ENCODE measurements at regions not wholly inside any gene's neighbourhood (a gene's known extent, or its start where the extent isn't known, plus 50 kb on each side); places are given as distances from the start of the nearest gene placed in this dataset.

DNA sequence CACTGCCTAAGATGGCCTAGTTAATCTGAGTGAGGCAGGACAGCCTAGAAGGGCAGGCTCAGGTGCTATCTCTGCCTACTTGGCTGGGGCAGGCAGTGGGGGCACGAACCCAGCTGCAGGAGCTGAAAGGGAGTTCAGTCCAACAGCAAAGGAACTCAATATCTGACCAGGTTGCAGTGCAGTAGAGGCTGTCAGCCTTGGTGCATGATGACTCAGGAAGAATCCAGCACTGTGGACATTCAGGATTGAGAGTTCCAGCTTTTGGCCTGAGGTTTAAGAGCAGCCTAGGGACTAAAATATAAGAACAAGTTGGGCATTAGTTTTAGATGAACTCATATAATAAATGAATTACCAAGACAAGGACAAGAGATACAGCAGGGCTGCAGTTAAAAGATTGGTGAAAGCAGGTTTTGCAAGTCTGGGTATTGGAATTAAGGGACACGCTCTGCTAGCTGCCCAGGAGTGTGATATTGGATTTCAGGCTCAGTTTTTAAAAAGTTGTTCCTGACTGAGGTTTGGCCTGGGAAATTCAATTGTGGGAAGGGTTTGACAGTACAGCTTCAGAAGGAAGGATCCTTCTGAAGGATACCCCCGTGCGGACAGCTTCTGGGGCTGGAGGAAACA is 64.7 kb upstream of the ATG10 start:
- H3K27me3 ChIP-seq (ENCODE audit: control insufficient read depth in 4 of 4, insufficient read depth in 4 of 4, low read length in 3 of 4), result no peaks in the 10 kb centered on the region
- DNase-seq (ENCODE audit: low spot score), result no peak
- H3K4me1 ChIP-seq (ENCODE audit: control insufficient read depth in 4 of 4, insufficient read depth in 4 of 4, low read length in 3 of 4), result no peaks in the 10 kb centered on the region
- no peaks in the 10 kb centered on the region for H3K36me3 ChIP-seq (ENCODE audit: control insufficient read depth in 4 of 4, insufficient read depth in 3 of 4, low read depth in 1 of 4, low read length in 3 of 4)
- H3K4me3 ChIP-seq (ENCODE audit: low read depth in 1 of 3, low read length in 3 of 3), result no peak overlapping the region
- no peak overlapping the region for H3K27ac ChIP-seq (ENCODE audit: low read depth in 1 of 2, low read length in 2 of 2)
- TF ChIP-seq HNF4A (conservative IDR thresholded peaks at IDR 0.05) (no peak), FOXA1 (IDR thresholded peaks at IDR 0.05) (no peak), SP1 (IDR thresholded peaks at IDR 0.05) (no peak), RXRA (IDR thresholded peaks at IDR 0.05) (no peak), HNF4G (IDR thresholded peaks at IDR 0.05) (no peak), FOXA2 (IDR thresholded peaks at IDR 0.05) (no peak), NR2F2 (IDR thresholded peaks at IDR 0.05) (no peak), GABPA (IDR thresholded peaks at IDR 0.05 in 1 of 2, conservative IDR thresholded peaks at IDR 0.05 in 1 of 2) (no peak)
- TF ChIP-seq, protein P1, sequence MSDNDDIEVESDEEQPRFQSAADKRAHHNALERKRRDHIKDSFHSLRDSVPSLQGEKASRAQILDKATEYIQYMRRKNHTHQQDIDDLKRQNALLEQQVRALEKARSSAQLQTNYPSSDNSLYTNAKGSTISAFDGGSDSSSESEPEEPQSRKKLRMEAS (IDR thresholded peaks at IDR 0.05), result no peak
- TF ChIP-seq, protein P2, sequence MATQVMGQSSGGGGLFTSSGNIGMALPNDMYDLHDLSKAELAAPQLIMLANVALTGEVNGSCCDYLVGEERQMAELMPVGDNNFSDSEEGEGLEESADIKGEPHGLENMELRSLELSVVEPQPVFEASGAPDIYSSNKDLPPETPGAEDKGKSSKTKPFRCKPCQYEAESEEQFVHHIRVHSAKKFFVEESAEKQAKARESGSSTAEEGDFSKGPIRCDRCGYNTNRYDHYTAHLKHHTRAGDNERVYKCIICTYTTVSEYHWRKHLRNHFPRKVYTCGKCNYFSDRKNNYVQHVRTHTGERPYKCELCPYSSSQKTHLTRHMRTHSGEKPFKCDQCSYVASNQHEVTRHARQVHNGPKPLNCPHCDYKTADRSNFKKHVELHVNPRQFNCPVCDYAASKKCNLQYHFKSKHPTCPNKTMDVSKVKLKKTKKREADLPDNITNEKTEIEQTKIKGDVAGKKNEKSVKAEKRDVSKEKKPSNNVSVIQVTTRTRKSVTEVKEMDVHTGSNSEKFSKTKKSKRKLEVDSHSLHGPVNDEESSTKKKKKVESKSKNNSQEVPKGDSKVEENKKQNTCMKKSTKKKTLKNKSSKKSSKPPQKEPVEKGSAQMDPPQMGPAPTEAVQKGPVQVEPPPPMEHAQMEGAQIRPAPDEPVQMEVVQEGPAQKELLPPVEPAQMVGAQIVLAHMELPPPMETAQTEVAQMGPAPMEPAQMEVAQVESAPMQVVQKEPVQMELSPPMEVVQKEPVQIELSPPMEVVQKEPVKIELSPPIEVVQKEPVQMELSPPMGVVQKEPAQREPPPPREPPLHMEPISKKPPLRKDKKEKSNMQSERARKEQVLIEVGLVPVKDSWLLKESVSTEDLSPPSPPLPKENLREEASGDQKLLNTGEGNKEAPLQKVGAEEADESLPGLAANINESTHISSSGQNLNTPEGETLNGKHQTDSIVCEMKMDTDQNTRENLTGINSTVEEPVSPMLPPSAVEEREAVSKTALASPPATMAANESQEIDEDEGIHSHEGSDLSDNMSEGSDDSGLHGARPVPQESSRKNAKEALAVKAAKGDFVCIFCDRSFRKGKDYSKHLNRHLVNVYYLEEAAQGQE (IDR thresholded peaks at IDR 0.05), result no peak
- H3K9ac ChIP-seq (ENCODE audit: low read depth in 1 of 2, low read length in 2 of 2), result no peak overlapping the region
- WGBS, result 95% methylated on average over 4 of the region's 4 CpGs
- no peaks in the 10 kb centered on the region for H3K9me3 ChIP-seq (ENCODE audit: control insufficient read depth in 4 of 4, low read length in 3 of 4)

DNA sequence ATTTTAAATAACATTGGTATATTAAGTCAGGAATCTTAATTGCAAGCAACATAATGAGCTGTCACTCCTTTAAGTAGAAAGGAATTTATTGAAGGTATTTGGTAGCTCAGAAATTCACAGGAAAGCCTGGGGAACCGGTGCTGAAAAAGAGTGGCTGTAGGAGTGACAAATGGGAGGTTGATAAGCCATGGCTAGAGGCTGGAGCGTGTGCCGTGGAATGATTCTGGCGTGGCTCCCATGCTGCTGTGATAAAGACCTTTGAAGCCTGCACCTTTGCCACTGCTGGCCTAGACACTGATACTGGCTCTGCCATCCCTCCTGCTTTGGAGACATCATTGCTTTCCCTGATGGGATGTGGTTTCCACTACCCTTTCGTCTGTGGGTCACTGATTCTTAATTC is 65.7 kb upstream of the ATG10 start:
- H3K27me3 ChIP-seq (ENCODE audit: control insufficient read depth in 4 of 4, insufficient read depth in 4 of 4, low read length in 3 of 4), result no peaks in the 10 kb centered on the region
- H3K9ac ChIP-seq (ENCODE audit: low read depth in 1 of 2, low read length in 2 of 2), result no peak overlapping the region
- H3K36me3 ChIP-seq (ENCODE audit: control insufficient read depth in 4 of 4, insufficient read depth in 3 of 4, low read depth in 1 of 4, low read length in 3 of 4), result no peaks in the 10 kb centered on the region
- no peaks in the 10 kb centered on the region for H3K4me1 ChIP-seq (ENCODE audit: control insufficient read depth in 4 of 4, insufficient read depth in 4 of 4, low read length in 3 of 4)
- DNase-seq (ENCODE audit: low spot score), result no peak
- no peak for TF ChIP-seq EGR1 (IDR thresholded peaks at IDR 0.05; ENCODE audit: low read depth in 2 of 2)
- peak; percentile 26 to 39 for TF ChIP-seq HNF4A (conservative IDR thresholded peaks at IDR 0.05)
- peak in 1 of 2 donors; percentile 13 for TF ChIP-seq RXRA (IDR thresholded peaks at IDR 0.05)
- H3K27ac ChIP-seq (ENCODE audit: low read depth in 1 of 2, low read length in 2 of 2), result no peak overlapping the region
- H3K4me3 ChIP-seq (ENCODE audit: low read depth in 1 of 3, low read length in 3 of 3), result no peak overlapping the region
- H3K9me3 ChIP-seq (ENCODE audit: control insufficient read depth in 4 of 4, low read length in 3 of 4), result no peaks in the 10 kb centered on the region
- 31% methylated on average over 5 of the region's 5 CpGs for WGBS

DNA sequence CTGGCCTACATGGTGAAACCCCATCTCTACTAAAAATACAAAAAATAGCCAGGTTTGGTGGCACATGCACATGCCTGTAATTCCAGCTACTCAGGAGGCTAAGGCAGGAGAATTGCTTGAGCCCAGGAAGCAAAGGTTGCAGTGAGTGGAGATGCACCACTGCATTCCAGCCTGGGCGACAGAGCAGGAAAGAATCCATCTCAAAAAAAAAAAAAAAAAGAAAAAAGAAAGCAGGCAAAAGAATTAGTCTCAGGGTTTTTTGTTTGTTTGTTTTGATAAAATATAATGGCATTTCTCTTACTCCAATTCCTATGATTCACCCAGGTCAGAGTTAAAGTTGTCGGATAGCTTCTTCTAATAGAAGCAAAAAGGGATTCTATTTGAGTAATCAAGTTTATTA is 67.0 kb upstream of the ATG10 start:
- no peaks in the 10 kb centered on the region for H3K4me1 ChIP-seq (ENCODE audit: control insufficient read depth in 4 of 4, insufficient read depth in 4 of 4, low read length in 3 of 4)
- H3K9ac ChIP-seq (ENCODE audit: low read depth in 1 of 2, low read length in 2 of 2), result no peak overlapping the region
- H3K27me3 ChIP-seq (ENCODE audit: control insufficient read depth in 4 of 4, insufficient read depth in 4 of 4, low read length in 3 of 4), result no peaks in the 10 kb centered on the region
- WGBS, result 94% methylated on average over 2 of the region's 2 CpGs
- H3K4me3 ChIP-seq (ENCODE audit: low read depth in 1 of 3, low read length in 3 of 3), result no peak overlapping the region
- H3K27ac ChIP-seq (ENCODE audit: low read depth in 1 of 2, low read length in 2 of 2), result no peak overlapping the region
- no peaks in the 10 kb centered on the region for H3K36me3 ChIP-seq (ENCODE audit: control insufficient read depth in 4 of 4, insufficient read depth in 3 of 4, low read depth in 1 of 4, low read length in 3 of 4)
- DNase-seq (ENCODE audit: low spot score), result no peak
- H3K9me3 ChIP-seq (ENCODE audit: control insufficient read depth in 4 of 4, low read length in 3 of 4), result no peaks in the 10 kb centered on the region
- no peak for TF ChIP-seq JUND (IDR thresholded peaks at IDR 0.05)
- no peak for TF ChIP-seq YY1 (IDR thresholded peaks at IDR 0.05)
- TF ChIP-seq, protein P3, sequence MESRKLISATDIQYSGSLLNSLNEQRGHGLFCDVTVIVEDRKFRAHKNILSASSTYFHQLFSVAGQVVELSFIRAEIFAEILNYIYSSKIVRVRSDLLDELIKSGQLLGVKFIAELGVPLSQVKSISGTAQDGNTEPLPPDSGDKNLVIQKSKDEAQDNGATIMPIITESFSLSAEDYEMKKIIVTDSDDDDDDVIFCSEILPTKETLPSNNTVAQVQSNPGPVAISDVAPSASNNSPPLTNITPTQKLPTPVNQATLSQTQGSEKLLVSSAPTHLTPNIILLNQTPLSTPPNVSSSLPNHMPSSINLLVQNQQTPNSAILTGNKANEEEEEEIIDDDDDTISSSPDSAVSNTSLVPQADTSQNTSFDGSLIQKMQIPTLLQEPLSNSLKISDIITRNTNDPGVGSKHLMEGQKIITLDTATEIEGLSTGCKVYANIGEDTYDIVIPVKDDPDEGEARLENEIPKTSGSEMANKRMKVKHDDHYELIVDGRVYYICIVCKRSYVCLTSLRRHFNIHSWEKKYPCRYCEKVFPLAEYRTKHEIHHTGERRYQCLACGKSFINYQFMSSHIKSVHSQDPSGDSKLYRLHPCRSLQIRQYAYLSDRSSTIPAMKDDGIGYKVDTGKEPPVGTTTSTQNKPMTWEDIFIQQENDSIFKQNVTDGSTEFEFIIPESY (IDR thresholded peaks at IDR 0.05), result no peak
- TF ChIP-seq RAD21 (IDR thresholded peaks at IDR 0.05), result no peak
- TF ChIP-seq FOXA2 (IDR thresholded peaks at IDR 0.05), result no peak
- TF ChIP-seq, protein P1 (IDR thresholded peaks at IDR 0.05), result no peak
- TF ChIP-seq, protein P4, sequence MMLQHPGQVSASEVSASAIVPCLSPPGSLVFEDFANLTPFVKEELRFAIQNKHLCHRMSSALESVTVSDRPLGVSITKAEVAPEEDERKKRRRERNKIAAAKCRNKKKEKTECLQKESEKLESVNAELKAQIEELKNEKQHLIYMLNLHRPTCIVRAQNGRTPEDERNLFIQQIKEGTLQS (IDR thresholded peaks at IDR 0.05), result no peak
- no peak for TF ChIP-seq EGR1 (IDR thresholded peaks at IDR 0.05; ENCODE audit: low read depth in 2 of 2)
- no peak for TF ChIP-seq NR2F2 (IDR thresholded peaks at IDR 0.05)
- TF ChIP-seq, protein P5, sequence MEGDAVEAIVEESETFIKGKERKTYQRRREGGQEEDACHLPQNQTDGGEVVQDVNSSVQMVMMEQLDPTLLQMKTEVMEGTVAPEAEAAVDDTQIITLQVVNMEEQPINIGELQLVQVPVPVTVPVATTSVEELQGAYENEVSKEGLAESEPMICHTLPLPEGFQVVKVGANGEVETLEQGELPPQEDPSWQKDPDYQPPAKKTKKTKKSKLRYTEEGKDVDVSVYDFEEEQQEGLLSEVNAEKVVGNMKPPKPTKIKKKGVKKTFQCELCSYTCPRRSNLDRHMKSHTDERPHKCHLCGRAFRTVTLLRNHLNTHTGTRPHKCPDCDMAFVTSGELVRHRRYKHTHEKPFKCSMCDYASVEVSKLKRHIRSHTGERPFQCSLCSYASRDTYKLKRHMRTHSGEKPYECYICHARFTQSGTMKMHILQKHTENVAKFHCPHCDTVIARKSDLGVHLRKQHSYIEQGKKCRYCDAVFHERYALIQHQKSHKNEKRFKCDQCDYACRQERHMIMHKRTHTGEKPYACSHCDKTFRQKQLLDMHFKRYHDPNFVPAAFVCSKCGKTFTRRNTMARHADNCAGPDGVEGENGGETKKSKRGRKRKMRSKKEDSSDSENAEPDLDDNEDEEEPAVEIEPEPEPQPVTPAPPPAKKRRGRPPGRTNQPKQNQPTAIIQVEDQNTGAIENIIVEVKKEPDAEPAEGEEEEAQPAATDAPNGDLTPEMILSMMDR (IDR thresholded peaks at IDR 0.05; ENCODE audit: low read depth, low read length, missing input control), result no peak
- TF ChIP-seq GABPA (IDR thresholded peaks at IDR 0.05 in 1 of 2, conservative IDR thresholded peaks at IDR 0.05 in 1 of 2), result no peak
- TF ChIP-seq HNF4G (IDR thresholded peaks at IDR 0.05), result no peak
- TF ChIP-seq FOXA1 (IDR thresholded peaks at IDR 0.05), result no peak
- TF ChIP-seq SP1 (IDR thresholded peaks at IDR 0.05), result no peak
